SK-N-SH (cell line): ENCODE measurements at regions not wholly inside any gene's neighbourhood (a gene's known extent, or its start where the extent isn't known, plus 50 kb on each side); places are given as distances from the start of the nearest gene placed in this dataset.

Source experiments
- CTCF ChIA-PET: fragments of 300-600, 350-600 bp; formaldehyde crosslinking; extraction: SDS; loops from one replicate; lab custom pipeline; 2021; lab: Yijun Ruan, JAX
- POLR2A ChIA-PET: fragments of 350-600 bp; sonication (Branson Sonifier 250); formaldehyde crosslinking; extraction: SDS; loops from one replicate; lab custom pipeline; 2020; ENCODE audit warnings: antibody characterized with exemption, inconsistent platforms; lab: Yijun Ruan, JAX
- DNase-seq: peaks from one replicate; pipeline ENCODE4 v3.0.0; 2012
- H2AFZ ChIP-seq: fragments of 200-600 bp; sonication (generic); 2 replicates; pipeline ENCODE4 v1.8.1; 2016; ENCODE audit warnings: antibody characterized with exemption, mild to moderate bottlenecking, low read depth
- H3F3A ChIP-seq: fragments of 200-600 bp; sonication (generic); replicated peaks from 2 replicates; pipeline ENCODE3; 2016; ENCODE audit warnings: antibody characterized with exemption, mild to moderate bottlenecking; ENCODE audit not compliant: insufficient read depth
- H3K27ac ChIP-seq, 2 experiments: fragments of 200-500 bp in 1 of 2; fragments of 200-600 bp in 1 of 2; sonication (Bioruptor generic) in 1 of 2; sonication (generic), shearing (Covaris generic) in 1 of 2; 2 replicates each; pipeline versions ENCODE4 v1.5.1 to v1.6.1; 2014 to 2016; ENCODE audit warnings: low read depth in 2 of 2, inconsistent platforms in 1 of 2, low read length in 1 of 2, mild to moderate bottlenecking in 1 of 2, mixed read lengths in 1 of 2
- H3K27me3 ChIP-seq: fragments of 200-600 bp; sonication (generic), shearing (Covaris generic); 2 replicates; pipeline ENCODE4 v1.6.1; 2016; ENCODE audit warnings: mixed run types; ENCODE audit not compliant: insufficient read depth
- H3K36me3 ChIP-seq, 2 experiments: fragments of 200-500 bp in 1 of 2; fragments of 200-600 bp in 1 of 2; sonication (Bioruptor generic) in 1 of 2; sonication (generic) in 1 of 2; replicated peaks in 1 of 2; 2 replicates each; pipeline versions ENCODE3 to v1.5.1; 2014 to 2016; ENCODE audit warnings: low read length in 1 of 2, mild to moderate bottlenecking in 1 of 2; ENCODE audit not compliant: insufficient read depth in 2 of 2, control insufficient read depth in 1 of 2
- H3K4me1 ChIP-seq, 2 experiments: fragments of 200-500 bp in 1 of 2; fragments of 200-600 bp in 1 of 2; sonication (Bioruptor generic) in 1 of 2; sonication (generic), shearing (Covaris generic) in 1 of 2; 2 replicates each; pipeline versions ENCODE4 v1.5.1 to v1.6.1; 2014 to 2016; ENCODE audit warnings: low read depth in 1 of 2, low read length in 1 of 2, mixed run types in 1 of 2; ENCODE audit not compliant: insufficient read depth in 2 of 2, control insufficient read depth in 1 of 2
- H3K4me2 ChIP-seq: fragments of 200-600 bp; sonication (generic), shearing (Covaris generic); 2 replicates; pipeline ENCODE4 v1.6.1; 2017; ENCODE audit warnings: mixed run types
- H3K4me3 ChIP-seq, 2 experiments: fragments of 200-500 bp in 1 of 2; fragments of 200-600 bp in 1 of 2; sonication (Bioruptor generic) in 1 of 2; sonication (generic), shearing (Covaris generic) in 1 of 2; 2 replicates each; pipeline versions ENCODE4 v1.5.1 to v1.8.1; 2014 to 2016; ENCODE audit warnings: low read depth in 2 of 2, inconsistent platforms in 1 of 2, low read length in 1 of 2, mild to moderate bottlenecking in 1 of 2, mixed read lengths in 1 of 2, moderate library complexity in 1 of 2
- H3K79me2 ChIP-seq: fragments of 200-600 bp; sonication (generic); 2 replicates; pipeline ENCODE4 v1.8.1; 2017; ENCODE audit warnings: mild to moderate bottlenecking; ENCODE audit not compliant: insufficient read depth
- H3K9ac ChIP-seq: fragments of 200-600 bp; sonication (generic); 2 replicates; pipeline ENCODE4 v1.6.1; 2017; ENCODE audit warnings: mixed run types
- H3K9me2 ChIP-seq: fragments of 200-600 bp; sonication (generic); 2 replicates; pipeline ENCODE4 v1.6.1; 2017; ENCODE audit warnings: mixed run types
- H3K9me3 ChIP-seq: fragments of 200-600 bp; sonication (generic); 2 replicates; pipeline ENCODE4 v1.6.1; 2017; ENCODE audit warnings: mixed run types, mild to moderate bottlenecking, moderate library complexity
- H4K20me1 ChIP-seq: fragments of 200-600 bp; sonication (generic); 2 replicates; pipeline ENCODE4 v1.6.1; 2017; ENCODE audit warnings: mild to moderate bottlenecking, mixed run types; ENCODE audit not compliant: insufficient read depth
- ELF1 ChIP-seq: IDR thresholded peaks from 2 replicates; pipeline ENCODE4 v1.4.0; 2012
- EP300 ChIP-seq, 2 experiments: IDR thresholded peaks; 2 replicates each; pipeline versions ENCODE4 v1.4.0 to v1.6.1; 2012; ENCODE audit warnings: borderline replicate concordance in 1 of 2, low read depth in 1 of 2, low read length in 1 of 2
- EZH2phosphoT487 ChIP-seq: fragments of 200-600 bp; sonication (generic); IDR thresholded peaks from 2 replicates; pipeline ENCODE4 v1.6.1; 2017; ENCODE audit warnings: low read depth, mixed run types, mild to moderate bottlenecking, antibody characterized with exemption, moderate library complexity, borderline replicate concordance
- MEF2A ChIP-seq: IDR thresholded peaks from 2 replicates; pipeline ENCODE4 v1.4.0; 2012; ENCODE audit warnings: low read depth, borderline replicate concordance
- MXI1 ChIP-seq: IDR thresholded peaks from 2 replicates; pipeline ENCODE4 v1.6.1; 2012; ENCODE audit warnings: mild to moderate bottlenecking, low read depth, low read length, improper control_type of control experiment
- PBX3 ChIP-seq: IDR thresholded peaks from 2 replicates; pipeline ENCODE4; 2012
- POLR2AphosphoS5 ChIP-seq: IDR thresholded peaks from 2 replicates; pipeline ENCODE4 v1.6.1; 2012; ENCODE audit warnings: low read depth, low read length
- REST ChIP-seq: IDR thresholded peaks from 2 replicates; pipeline ENCODE4 v1.6.1; 2012; ENCODE audit warnings: mild to moderate bottlenecking, low read depth, low read length, moderate library complexity
- RFX5 ChIP-seq: IDR thresholded peaks from 2 replicates; pipeline ENCODE4 v1.6.1; 2012; ENCODE audit warnings: mild to moderate bottlenecking, improper control_type of control experiment, low read length
- SIN3A ChIP-seq: IDR thresholded peaks from 2 replicates; pipeline ENCODE4 v1.6.1; 2012; ENCODE audit warnings: low read depth, mild to moderate bottlenecking, low read length, moderate library complexity, borderline replicate concordance
- TCF12 ChIP-seq: IDR thresholded peaks from 2 replicates; pipeline ENCODE4 v1.4.0; 2012
- USF2 ChIP-seq: fragments of 150-350 bp; IDR thresholded peaks from 2 replicates; pipeline ENCODE4 v1.6.1; 2017; ENCODE audit warnings: antibody characterized with exemption, low read length, low read depth, borderline replicate concordance
- YY1 ChIP-seq: IDR thresholded peaks from 2 replicates; pipeline ENCODE4 v1.4.0; 2012; ENCODE audit warnings: low read depth, mild to moderate bottlenecking
- ZBTB33 ChIP-seq: IDR thresholded peaks from 2 replicates; pipeline ENCODE4 v1.4.0; 2012; ENCODE audit warnings: low read depth, borderline replicate concordance
- WGBS: methylation state at CpG from one replicate; pipeline ENCODE4 v1.1.6; 2017; ENCODE audit warnings: low lambda C conversion rate; 5-methylcytosine and 5-hydroxymethylcytosine counted together

GRCh38 chrX:42229533-42229932 lies 306.2 kb upstream of the CASK start:
- Histone ChIP-seq H3K27me3 (no peaks in the 10 kb centered on the region), H3K9ac (no peak overlapping the region), H3F3A (no peaks in the 10 kb centered on the region), H3K36me3 (no peaks in the 10 kb centered on the region), H4K20me1 (no peaks in the 10 kb centered on the region), H3K4me1 (no peaks in the 10 kb centered on the region), H3K79me2 (no peaks in the 10 kb centered on the region), H2AFZ (no peak overlapping the region), H3K4me2 (no peak overlapping the region), H3K4me3 (no peak overlapping the region), H3K27ac (no peak overlapping the region), H3K9me2 (no peaks in the 10 kb centered on the region), H3K9me3 (no peaks in the 10 kb centered on the region; the same call in 1 of the 2 replicates)
- ChIA-PET CTCF (no interaction called here), POLR2A (no interaction called here)
- 6% methylated on average over 2 of the region's 2 CpGs for WGBS
- no peak for DNase-seq
- TF ChIP-seq MXI1 (no peak), TCF12 (no peak), ELF1 (no peak), MEF2A (no peak), ZBTB33 (no peak), SIN3A (no peak)

- TF ChIP-seq USF2 (no peak), REST (no peak), EP300 (IDR thresholded peaks at IDR 0.05; ENCODE audit: borderline replicate concordance in 1 of 2, low read depth in 1 of 2, low read length in 1 of 2) (no peak), PBX3 (no peak), RFX5 (no peak), MXI1 (no peak), YY1 (no peak), EZH2phosphoT487 (no peak), POLR2AphosphoS5 (no peak)
- Histone ChIP-seq H3K4me1 (no peaks in the 10 kb centered on the region), H3F3A (no peaks in the 10 kb centered on the region), H3K27ac (no peak overlapping the region), H3K4me3 (no peak overlapping the region), H4K20me1 (no peaks in the 10 kb centered on the region), H3K36me3 (no peaks in the 10 kb centered on the region), H2AFZ (no peak overlapping the region), H3K79me2 (no peaks in the 10 kb centered on the region), H3K9me3 (no peaks in the 10 kb centered on the region), H3K27me3 (no peaks in the 10 kb centered on the region), H3K9me2 (no peaks in the 10 kb centered on the region), H3K4me2 (no peak overlapping the region), H3K9ac (no peak overlapping the region)
- 43% methylated on average over 2 of the region's 2 CpGs for WGBS
- no peak for DNase-seq
- ChIA-PET CTCF (no interaction called here), POLR2A (no interaction called here)
Observed at GRCh38 chrX:42220666-42221065, 297.3 kb upstream of the CASK start.
